NCI-H2227 treated with DMSO at 0.1 percent for 48 hours (cell line): ENCODE measurements at regions not wholly inside any gene's neighbourhood (a gene's known extent, or its start where the extent isn't known, plus 50 kb on each side); places are given as distances from the start of the nearest gene placed in this dataset.
"Not testable (repeated sequence)": the region's sequence is repeated elsewhere in the genome, so short reads cannot be mapped to it uniquely, and the experiment has no call there.

Experiments used
- DNase-seq: peaks from one replicate; lab custom pipeline; 2025; lab: John Stamatoyannopoulos, UW

- no peak for DNase-seq
Observed at GRCh38 chr3:150242220-150242936, 165.7 kb upstream of the TSC22D2 start.

- DNase-seq: no peak
Observed at GRCh38 chr3:150240891-150241290, 167.2 kb upstream of the TSC22D2 start.

- DNase-seq: no peak
Observed at GRCh38 chr3:150239766-150240165, 168.3 kb upstream of the TSC22D2 start.

- DNase-seq: no peak
Observed at GRCh38 chr3:150238995-150239619, 169.0 kb upstream of the TSC22D2 start.

GRCh38 chr3:150238048-150238802, 169.9 kb upstream of the TSC22D2 start:
- DNase-seq: no peak

GRCh38 chr3:150237490-150237889, 170.6 kb upstream of the TSC22D2 start:
- DNase-seq: no peak

GRCh38 chr3:150236316-150237082, 171.6 kb upstream of the TSC22D2 start:
- no peak for DNase-seq

- DNase-seq: no peak
Observed at GRCh38 chr3:150235799-150236198, 172.3 kb upstream of the TSC22D2 start.

GRCh38 chr3:150232992-150233451, 175.1 kb upstream of the TSC22D2 start:
- DNase-seq: no peak

GRCh38 chr3:150230037-150230436, 178.1 kb upstream of the TSC22D2 start:
- DNase-seq: no peak

GRCh38 chr3:150228626-150229025, 179.5 kb upstream of the TSC22D2 start:
- DNase-seq: not testable (repeated sequence)

- no peak for DNase-seq
Observed at GRCh38 chr3:150227839-150228238, 180.3 kb upstream of the TSC22D2 start.

- DNase-seq: no peak
Observed at GRCh38 chr3:150225986-150226385, 182.1 kb upstream of the TSC22D2 start.

- DNase-seq: no peak
Observed at GRCh38 chr3:150223558-150223957, 184.5 kb upstream of the TSC22D2 start.

GRCh38 chr3:150222691-150223489, 185.2 kb upstream of the TSC22D2 start:
- DNase-seq: no peak

- no peak for DNase-seq
Observed at GRCh38 chr3:150221904-150222523, 186.1 kb upstream of the TSC22D2 start.

GRCh38 chr3:150220799-150221198, 187.3 kb upstream of the TSC22D2 start:
- DNase-seq: no peak

- no peak for DNase-seq
Observed at GRCh38 chr3:150220041-150220440, 188.1 kb upstream of the TSC22D2 start.

GRCh38 chr3:150218841-150219240, 189.3 kb upstream of the TSC22D2 start:
- DNase-seq: no peak

- no peak for DNase-seq
Observed at GRCh38 chr3:150218236-150218635, 189.9 kb upstream of the TSC22D2 start.

- no peak for DNase-seq
Observed at GRCh38 chr3:150217691-150218090, 190.4 kb upstream of the TSC22D2 start.
